HG03045 (cell line): ENCODE measurements at regions not wholly inside any gene's neighbourhood (a gene's known extent, or its start where the extent isn't known, plus 50 kb on each side); places are given as distances from the start of the nearest gene placed in this dataset.
A peak's percentile ranks its signal among the peaks of the same experiment; 100 is the strongest.
"Not testable (repeated sequence)": the region's sequence is repeated elsewhere in the genome, so short reads cannot be mapped to it uniquely, and the experiment has no call there.

Experiments used
- ATAC-seq: cut with Tn5 transposase; IDR thresholded peaks from one replicate; pipeline ENCODE4 v1.9.1; 2021; ENCODE audit warnings: mild to moderate bottlenecking, moderate library complexity; ENCODE audit not compliant: unreplicated experiment

DNA sequence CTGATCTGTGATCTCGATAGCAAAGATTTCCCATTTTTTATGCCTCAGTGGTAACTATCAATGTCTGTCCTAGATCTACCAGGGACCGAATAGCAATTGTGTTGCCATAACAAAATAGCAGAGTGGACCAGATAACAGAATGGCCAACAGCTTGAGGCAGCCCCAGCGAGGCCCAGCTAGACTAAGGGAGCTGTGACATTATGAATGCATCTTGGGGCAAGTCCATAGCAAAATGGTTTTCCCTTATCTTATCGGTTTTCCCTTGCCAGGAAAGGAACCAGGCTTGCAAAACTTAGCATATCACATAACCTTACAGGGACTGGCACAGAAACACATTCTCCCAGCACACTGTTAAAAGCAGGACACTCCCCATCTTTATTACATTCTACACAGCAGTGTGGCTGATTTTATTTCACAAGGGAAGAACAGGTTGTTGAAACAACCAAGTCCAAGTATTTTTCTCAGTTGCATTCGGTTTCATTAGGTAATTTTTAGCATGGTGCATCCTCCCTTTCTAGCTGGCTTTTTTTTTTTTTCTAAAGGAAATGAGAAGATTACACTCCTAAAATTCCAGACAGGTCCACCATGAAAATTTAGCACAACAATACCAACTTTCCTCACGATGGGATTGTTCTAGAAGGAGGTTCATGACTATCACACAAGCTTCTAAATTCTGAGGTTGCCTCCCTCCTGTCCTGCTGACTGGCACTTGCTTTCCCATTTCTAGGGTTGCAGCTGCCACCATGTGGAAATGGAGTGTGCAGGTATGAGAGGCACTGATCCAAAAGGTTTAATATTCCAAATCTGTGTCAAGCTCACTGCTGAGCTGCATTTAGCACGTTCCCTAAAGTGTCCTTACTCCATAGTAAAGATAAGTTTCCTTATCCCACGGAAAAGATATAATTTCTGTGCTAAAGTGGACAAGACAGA lies 97.0 kb upstream of the SLC35G4 start:
- no peak for ATAC-seq

DNA sequence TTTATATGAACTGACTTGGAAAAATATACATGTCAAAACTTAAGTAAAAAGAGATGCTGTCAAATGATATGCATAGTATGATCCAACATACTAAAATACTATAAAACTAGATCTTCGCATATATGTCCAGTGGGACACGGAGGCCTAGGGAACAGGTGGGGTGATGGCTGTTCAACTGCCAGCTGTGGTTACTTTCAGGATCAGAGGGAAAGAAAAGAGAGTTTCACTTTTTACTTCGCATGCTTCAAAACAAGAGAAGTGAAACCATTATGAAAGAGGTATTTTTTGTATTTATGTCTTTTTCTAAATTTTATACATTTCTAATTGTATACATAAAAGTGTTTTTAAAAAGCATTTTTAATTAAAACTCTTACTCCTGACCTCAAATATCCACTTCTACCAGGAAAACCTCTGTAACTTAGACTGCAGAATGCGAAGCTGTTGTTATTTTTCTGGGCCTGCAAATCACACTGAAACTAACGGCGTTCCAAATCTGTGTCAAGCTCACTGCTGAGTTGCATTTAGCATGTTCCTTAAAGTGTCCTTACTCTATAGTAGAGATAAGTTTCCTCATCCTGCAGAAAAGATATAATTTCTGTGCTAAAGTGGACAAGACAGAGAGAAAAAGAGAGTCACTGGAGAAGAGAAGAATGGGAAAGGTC lies 97.8 kb upstream of the SLC35G4 start:
- peak; percentile 80 for ATAC-seq

DNA sequence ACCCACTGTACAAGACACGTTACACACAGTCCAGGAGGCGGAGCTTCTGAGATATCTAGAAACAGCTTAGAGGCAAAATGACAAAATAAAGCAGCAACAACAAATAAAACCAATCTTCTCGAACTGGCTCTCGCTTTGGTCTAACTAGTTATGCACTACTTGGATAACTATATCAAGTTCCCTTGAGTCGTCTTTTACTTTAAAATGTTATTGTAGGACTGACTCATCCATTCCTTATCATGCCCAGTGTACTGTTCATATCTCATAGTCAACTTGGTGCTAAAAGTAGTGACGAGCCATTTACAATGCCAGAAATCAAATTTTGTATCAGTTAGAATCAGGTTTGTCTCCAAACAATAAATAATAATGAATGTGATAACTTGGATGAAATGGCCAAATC lies 102.5 kb upstream of the SLC35G4 start:
- ATAC-seq: no peak

DNA sequence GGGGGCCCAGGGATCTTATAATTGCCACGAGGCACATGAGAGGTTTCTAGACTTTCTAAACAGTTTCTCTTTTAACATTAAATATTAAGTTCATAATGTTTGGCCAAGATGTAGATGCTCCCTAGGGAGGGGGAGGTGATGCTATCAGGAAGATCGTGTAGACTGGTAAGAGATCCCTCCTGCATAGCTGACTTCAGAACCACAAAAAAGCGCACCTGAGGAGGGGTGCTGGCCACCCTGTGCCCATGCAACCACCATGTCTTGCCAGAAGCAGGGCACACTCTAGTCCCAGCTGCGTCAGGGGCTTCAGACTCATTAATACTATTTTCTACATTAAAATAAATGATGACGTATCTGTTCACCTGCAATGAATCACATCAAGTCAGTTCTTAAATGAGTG lies 103.4 kb upstream of the SLC35G4 start:
- no peak for ATAC-seq

DNA sequence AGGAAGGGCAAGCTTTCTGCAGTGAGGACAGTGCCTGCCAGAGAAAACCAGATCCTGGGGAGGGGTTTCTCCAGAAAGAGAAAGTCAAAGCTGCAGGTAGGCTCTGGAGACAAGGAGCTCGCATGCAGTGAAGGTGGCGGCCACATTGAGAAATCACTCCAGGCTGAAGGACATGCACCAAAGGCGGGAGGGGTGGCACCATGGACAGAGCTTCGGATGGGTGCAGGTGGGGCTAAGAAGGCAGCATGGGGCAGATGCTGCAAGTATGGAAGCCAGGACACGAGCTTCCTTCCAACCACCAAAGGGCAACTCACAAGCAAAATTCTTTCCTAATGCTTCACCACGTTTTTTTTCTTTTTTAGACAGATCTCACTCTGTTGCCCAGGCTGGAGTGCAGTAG lies 104.4 kb upstream of the SLC35G4 start:
- ATAC-seq: no peak

DNA sequence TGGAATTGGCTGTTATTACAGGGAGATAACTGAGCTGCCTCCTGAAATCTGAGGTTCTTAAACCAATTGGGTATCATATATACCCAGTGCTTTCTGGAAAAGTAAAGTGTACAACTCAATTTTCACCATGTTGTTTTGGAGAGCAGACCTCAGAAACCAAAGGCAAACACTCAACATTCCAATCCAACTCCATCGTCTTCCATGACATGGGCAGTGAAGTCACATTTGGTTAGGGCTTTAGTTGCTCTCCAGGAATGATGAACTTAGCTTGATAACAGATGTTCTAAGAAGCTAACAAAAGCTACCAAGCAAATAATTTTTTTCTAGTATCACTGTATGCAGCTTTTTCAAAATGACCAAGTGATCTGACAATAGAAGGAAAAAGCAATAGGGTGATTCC lies 107.0 kb upstream of the SLC35G4 start:
- no peak for ATAC-seq

DNA sequence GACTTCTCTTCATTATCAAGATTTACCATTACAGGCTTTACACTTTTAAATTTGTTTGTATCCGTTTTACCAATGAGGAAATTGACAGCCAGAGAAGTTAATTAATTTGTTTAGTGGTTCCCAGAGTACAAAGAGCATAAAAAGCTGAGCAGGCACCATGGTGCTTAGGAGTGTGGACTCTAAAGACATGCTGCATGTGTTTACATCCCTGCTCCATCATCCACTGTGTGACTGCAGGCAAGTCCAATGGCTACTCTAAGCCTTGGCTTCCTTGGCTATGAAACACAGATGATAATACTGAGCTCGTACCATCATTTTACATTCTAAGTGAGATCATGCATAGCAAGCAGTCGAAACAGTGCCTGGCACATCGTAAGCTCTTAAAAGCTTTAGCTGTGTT lies 108.0 kb upstream of the SLC35G4 start:
- no peak for ATAC-seq

DNA sequence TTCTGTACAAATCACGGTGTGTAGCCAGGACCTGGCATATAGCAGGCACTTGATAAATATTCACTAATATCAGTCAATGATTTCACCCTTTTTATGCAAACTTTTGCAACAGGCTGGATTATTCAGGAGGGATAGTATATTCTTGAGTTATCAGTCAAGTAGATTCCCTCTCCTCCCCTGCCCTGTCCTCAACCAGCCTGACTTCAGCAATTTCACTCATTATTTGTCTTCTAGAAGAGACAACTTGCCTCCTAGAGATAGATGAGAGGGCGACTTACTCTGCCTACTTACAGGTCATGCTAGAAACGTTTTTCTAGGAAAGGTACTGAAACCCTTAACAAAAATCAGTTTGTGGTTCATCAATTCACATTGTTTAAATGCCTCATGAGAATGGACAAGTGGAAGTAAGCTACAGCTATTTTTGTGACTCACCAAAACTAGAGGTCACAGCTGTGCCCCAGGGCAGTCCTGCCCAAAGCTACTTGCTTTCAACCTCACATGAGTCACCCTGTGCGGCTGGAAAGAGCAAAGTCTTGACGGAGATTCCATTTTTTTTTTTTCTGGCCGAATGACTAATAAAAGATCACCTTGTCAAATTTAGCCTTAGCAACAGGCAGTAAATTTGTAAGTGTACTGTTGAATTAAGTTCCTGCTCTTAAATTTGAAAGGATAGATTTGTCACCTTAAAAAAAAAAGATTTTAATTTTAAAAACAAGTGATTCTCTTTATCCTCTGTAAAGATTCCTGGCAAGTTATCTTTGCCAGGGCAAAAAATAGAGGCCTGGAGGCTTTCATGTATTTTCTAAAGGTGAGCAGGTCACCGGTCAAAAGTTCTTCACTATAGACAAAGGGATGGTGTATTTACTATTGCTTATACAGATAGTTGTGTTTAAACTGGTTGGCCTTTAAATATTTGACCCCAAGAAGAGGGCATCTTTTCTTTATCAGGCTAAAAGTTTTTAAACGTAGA lies 109.0 kb upstream of the SLC35G4 start:
- peak; percentile 68 for ATAC-seq

DNA sequence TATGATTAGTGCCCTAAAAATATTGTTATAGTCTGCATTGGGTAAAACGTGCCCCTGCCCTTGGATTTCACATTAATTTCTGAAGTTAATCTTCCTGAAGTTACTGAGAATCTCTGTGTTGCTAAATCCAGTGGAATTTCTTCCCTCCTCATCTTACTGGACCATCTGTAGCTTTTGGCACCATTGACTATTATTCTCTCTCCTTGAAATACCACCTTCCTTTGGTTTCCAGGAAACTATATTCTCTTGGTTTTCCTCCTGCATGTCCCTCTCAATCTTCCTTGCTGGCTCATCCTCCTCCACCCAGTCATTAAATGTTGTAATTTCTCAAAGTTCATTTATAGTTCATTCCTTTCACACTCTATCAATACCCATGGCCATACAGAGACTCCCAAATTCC lies 110.6 kb upstream of the SLC35G4 start:
- no peak for ATAC-seq

DNA sequence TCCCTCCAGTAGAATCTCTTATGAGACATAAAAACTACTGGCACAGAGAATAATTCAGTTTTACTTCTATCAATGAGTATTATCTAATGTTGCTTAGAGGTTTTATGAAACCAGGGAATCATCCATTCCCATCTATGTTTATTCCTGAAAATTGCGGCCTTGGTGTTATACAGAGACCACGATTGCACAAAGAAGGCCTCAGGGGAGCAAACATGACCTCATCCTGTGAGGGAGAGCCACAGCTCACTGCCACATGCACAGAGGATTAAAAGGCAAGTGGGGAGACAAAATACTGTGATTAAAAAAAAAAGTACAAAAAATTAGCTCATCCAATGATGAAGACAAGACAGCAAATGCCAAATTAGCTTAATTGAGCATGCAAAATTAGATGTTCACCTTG lies 111.8 kb upstream of the SLC35G4 start:
- no peak for ATAC-seq

DNA sequence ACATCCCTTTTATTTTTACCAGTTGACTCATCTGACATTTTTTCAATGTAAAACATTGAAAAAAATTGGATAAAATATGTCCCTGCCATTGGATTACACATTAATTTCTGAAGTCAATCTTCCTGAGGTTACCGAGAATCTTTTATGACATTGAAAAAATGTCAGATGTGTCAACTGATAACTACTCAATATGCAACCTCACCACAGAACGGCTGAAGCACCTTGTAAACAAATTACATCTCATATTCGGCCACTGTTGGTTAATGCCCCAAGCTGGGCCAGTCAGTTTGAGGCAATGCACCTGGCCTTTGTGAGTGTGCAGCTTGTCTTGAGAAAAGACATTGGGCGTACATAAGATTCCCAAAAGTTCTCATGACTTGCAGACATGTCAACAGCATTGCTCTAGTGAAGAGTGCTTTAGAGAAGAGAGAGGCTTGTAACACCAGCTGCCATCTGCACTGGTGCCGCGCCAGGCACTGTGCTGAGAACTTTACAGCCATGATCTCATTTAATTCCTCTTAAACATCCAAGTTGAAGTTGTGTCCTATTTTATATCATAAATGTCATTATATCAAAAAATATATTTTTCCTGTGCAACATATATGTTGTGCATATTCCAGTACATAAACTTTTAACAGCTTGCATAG lies 112.7 kb upstream of the SLC35G4 start:
- no peak for ATAC-seq

DNA sequence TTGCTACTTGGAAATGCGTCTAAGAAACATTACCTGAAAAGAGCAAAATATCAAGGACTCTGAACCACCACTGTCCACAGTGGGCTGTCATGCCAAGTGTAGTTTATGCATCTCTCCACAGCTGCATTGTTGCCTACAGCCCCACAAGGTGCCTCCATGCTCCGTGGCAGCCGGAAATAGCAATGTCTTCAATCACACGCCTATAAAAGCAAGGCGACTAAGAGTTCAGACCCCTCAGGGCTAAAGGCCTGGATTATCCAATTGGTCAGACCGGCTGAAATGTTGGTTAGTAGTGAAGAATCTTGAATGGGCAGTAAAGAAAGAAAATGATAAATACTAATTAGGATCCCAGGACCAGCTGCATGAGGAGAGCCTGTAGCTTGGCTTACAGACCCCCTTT lies 114.0 kb upstream of the SLC35G4 start:
- no peak for ATAC-seq

DNA sequence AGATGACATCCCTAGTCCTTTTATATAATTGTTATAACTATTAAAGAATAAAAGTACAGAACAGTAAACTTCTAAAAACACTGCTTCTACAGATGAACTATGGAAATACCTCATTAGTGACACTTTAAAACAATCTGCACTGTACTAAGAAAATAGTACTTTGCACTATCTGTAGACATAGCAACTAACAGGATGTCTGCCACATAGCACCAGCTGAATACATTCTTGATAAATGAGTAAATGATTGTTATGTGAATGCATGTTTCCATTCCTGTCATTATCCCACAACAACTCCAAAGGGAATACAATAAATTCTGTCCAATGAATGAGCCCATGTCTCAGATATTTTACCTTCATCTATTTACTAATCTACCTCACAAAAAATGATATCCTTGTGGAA lies 115.3 kb upstream of the SLC35G4 start:
- no peak for ATAC-seq

DNA sequence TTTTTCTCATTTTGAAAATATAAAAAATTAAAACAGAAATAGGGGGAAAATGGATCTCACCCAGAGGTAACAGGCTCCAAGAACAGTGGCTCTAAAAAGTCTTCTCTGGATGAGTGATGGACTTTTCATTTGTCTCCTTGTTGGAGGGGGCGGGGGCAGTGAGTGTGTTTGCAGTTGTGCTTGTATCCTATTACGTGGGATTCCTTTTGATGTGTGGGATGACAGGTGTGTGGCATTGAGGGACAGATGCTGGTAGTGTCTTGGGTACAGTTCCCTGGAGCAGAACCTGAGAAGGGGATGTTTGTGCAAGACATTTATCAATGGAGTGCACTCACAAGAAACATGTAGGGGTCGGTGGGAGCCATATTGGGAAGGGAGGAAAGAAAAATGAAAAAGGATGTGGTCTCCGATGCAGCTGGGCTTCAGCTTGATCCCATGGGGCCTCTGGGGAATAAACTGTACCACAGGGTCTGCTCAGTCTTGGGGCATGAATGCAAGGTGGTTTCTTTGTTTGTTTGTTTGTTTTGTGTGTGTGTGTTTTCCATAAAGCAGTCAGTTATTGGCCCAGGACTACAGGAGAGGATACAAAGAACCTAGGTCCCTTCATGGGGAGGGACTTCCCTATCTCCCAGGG lies 120.0 kb upstream of the SLC35G4 start:
- ATAC-seq: no peak

DNA sequence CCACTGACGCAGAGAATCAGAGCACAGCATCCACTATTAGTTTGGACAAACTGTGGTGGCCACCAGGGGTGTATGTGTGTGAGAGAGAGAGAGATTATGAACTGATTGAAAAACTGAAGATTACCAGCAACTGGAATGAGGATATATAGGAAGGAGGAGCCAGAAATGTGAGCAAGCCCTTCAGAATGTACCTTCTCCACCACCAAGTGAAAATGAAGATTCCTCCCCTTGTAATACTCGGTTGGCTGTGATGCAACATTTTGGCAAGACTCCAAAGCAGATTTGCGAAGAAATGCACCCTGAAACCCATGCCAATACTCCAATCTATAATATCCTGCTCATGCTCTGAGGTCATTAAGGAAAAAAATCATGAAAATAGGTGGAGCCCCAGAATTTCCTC lies 121.2 kb upstream of the SLC35G4 start:
- ATAC-seq: no peak

DNA sequence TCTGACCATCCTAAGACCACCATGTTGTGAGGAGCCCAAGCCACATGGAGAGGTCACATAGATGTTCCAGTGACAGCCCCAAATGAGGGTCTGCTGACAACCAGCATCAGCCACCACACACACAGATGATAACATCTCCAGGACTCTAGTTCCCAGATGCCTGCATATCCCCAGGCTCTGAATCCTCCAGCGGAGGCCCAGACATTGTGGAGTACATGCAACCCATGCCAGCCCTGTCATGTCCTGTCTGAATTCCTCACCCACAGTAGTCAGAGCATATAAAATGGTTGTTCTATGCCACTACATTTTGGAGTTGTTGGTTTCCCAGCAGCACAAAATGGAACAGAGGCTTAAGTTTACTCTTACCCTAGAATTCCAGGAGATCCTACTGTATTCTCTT lies 122.0 kb upstream of the SLC35G4 start:
- no peak for ATAC-seq

DNA sequence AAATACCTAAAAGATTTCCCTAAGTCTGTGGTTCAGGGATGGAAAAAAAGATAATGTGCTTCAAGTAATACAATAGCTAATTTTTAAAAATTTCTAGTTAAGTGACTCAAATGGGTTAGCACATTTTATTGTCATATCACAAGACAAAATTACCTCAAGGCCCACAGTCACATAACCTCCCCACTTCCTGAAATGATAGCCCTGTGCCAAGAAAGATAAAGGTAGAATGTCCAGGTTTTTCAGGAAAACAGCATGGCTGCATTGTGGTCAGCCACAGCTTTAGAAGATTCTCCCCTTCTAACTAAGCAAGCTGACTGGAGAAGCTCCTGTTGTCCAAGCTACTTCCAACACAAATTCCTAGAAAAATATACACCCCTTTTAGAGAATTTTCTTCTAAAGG lies 127.1 kb upstream of the SLC35G4 start:
- ATAC-seq: no peak

DNA sequence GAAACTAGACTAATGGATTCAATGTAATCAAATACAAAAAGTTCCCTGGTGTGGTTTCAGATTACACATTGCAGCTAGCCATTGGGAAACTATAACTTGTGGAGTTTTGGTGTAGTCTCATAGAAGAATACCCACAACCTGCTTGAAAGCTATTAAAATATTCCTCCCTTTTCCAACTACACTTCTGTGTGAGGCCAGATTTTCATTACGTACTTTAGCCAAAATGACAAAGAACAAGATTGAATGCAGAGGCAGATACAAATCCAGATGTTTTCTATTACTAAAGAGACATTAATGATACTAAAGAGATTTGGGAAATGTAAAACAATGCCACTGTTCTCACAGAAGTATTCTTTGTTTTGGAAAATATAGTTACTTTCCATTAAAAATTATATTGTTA lies 128.7 kb upstream of the SLC35G4 start:
- no peak for ATAC-seq

DNA sequence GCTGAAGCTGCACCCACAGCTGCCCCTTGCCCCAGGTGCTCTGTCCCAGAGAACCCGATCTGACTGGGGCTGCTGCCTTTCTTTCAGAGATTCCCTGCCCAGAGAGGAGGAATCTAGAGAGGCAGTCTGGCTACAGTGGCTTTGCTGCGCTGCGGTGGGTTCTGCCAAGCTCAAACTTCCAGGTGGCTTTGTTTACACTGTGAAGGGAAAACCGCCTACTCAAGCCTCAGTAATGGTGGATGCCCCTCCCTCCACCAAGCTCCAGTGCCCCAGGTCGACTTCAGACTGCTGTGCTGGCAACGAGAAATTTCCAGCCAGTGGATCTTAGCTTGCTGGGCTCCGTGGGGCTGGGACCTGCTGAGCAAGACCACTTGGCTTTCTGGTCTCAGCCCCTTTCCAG lies 130.4 kb upstream of the SLC35G4 start:
- ATAC-seq: not testable (repeated sequence)

DNA sequence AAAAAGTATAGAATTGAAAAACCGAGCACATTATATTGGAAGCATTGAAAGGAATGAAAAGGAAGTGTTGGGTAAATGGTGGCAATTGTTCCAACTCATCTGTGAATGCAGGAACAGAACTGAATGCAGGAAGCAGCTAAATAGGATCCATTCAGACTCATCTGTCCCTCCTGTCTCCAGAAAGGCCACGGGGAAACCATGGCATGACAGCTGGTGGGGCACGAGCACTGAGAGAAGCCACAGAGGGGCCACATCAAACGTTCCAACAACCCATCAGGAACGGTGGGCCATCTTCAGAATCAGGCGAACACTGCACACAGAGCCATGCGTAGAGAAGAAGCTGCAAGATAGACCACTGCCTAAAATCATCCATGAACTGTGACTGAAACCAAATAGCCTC lies 138.5 kb upstream of the SLC35G4 start:
- ATAC-seq: no peak
